HepG2 (cell line): ENCODE measurements at regions not wholly inside any gene's neighbourhood (a gene's known extent, or its start where the extent isn't known, plus 50 kb on each side); places are given as distances from the start of the nearest gene placed in this dataset.

Experiments
- BHLHE40 ChIP-seq: IDR thresholded peaks from 2 replicates; pipeline ENCODE4 v1.6.1; 2011; ENCODE audit warnings: low read length, improper control_type of control experiment
- FOXM1 ChIP-seq: sonication (generic); formaldehyde crosslinking; IDR thresholded peaks from 2 replicates; pipeline ENCODE4 v1.5.0; 2020; ENCODE audit warnings: missing genetic modification reagents
- IKZF4 ChIP-seq: sonication (generic); formaldehyde crosslinking; IDR thresholded peaks from 2 replicates; pipeline ENCODE4 v1.5.1; 2020; ENCODE audit warnings: borderline replicate concordance, mild to moderate bottlenecking, low read depth, missing genetic modification reagents; ENCODE audit errors: not compliant biosample characterization
- KAT2B ChIP-seq: fragments of 150-350 bp; IDR thresholded peaks from 2 replicates; pipeline ENCODE4 v1.6.1; 2014; ENCODE audit warnings: low read depth, low read length, borderline replicate concordance
- NFRKB ChIP-seq: fragments of 450-650 bp; IDR thresholded peaks from 2 replicates; pipeline ENCODE4 v1.6.1; 2017
- POLR2AphosphoS5 ChIP-seq: IDR thresholded peaks from 2 replicates; pipeline ENCODE4 v1.6.1; 2012; ENCODE audit warnings: low read depth, low read length
- SRF ChIP-seq: IDR thresholded peaks from 2 replicates; pipeline ENCODE4 v1.6.1; 2011; ENCODE audit warnings: mild to moderate bottlenecking, low read depth, low read length, moderate library complexity
- ZC3H4 ChIP-seq: sonication (generic); formaldehyde crosslinking; IDR thresholded peaks from 2 replicates; pipeline ENCODE4 v1.4.0; 2020; ENCODE audit warnings: missing genetic modification reagents, borderline replicate concordance
- ZNF225 ChIP-seq: sonication (generic); formaldehyde crosslinking; IDR thresholded peaks from 2 replicates; pipeline ENCODE4 v1.4.0; 2020; ENCODE audit warnings: mild to moderate bottlenecking, missing genetic modification reagents
- TF ChIP-seq, protein P1 (sequence below), 2 experiments: IDR thresholded peaks; 2 replicates each; pipeline ENCODE4 v1.6.1; 2011 to 2012; ENCODE audit warnings: low read length in 2 of 2, borderline replicate concordance in 1 of 2, low read depth in 1 of 2, mild to moderate bottlenecking in 1 of 2, moderate library complexity in 1 of 2

DNA sequence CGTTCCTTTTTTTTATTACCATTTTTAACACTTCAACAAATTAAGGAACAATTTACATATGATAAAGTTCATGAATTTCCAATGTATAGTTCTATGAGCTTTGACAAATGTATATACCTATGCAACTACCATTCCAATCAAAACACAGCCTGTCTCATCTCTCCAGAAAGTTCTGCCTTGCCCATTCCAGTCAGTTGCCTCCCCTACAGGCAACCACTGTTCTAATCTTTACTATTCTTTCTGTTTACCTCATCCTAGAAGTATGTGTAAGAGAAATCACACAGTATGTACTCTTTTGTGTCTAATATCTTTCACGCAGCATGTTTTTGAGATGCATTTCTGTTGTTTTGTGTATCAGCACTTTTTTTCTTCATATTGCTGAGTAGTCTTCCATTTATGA is 224.9 kb downstream of the KIT start:
- TF ChIP-seq IKZF4 (CRISPR knock-in tag) (no peak), SRF (no peak), FOXM1 (CRISPR knock-in tag) (no peak), NFRKB (no peak), ZC3H4 (no peak), ZNF225 (no peak), KAT2B (no peak), POLR2AphosphoS5 (no peak), BHLHE40 (no peak)
- TF ChIP-seq, protein P1, sequence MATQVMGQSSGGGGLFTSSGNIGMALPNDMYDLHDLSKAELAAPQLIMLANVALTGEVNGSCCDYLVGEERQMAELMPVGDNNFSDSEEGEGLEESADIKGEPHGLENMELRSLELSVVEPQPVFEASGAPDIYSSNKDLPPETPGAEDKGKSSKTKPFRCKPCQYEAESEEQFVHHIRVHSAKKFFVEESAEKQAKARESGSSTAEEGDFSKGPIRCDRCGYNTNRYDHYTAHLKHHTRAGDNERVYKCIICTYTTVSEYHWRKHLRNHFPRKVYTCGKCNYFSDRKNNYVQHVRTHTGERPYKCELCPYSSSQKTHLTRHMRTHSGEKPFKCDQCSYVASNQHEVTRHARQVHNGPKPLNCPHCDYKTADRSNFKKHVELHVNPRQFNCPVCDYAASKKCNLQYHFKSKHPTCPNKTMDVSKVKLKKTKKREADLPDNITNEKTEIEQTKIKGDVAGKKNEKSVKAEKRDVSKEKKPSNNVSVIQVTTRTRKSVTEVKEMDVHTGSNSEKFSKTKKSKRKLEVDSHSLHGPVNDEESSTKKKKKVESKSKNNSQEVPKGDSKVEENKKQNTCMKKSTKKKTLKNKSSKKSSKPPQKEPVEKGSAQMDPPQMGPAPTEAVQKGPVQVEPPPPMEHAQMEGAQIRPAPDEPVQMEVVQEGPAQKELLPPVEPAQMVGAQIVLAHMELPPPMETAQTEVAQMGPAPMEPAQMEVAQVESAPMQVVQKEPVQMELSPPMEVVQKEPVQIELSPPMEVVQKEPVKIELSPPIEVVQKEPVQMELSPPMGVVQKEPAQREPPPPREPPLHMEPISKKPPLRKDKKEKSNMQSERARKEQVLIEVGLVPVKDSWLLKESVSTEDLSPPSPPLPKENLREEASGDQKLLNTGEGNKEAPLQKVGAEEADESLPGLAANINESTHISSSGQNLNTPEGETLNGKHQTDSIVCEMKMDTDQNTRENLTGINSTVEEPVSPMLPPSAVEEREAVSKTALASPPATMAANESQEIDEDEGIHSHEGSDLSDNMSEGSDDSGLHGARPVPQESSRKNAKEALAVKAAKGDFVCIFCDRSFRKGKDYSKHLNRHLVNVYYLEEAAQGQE (IDR thresholded peaks at IDR 0.05; ENCODE audit: borderline replicate concordance in 1 of 2, low read depth in 1 of 2, low read length in 2 of 2): no peak
